ENCODE measurements at regions not wholly inside any gene's neighbourhood (a gene's known extent, or its start where the extent isn't known, plus 50 kb on each side); places are given as distances from the start of the nearest gene placed in this dataset.

DNA sequence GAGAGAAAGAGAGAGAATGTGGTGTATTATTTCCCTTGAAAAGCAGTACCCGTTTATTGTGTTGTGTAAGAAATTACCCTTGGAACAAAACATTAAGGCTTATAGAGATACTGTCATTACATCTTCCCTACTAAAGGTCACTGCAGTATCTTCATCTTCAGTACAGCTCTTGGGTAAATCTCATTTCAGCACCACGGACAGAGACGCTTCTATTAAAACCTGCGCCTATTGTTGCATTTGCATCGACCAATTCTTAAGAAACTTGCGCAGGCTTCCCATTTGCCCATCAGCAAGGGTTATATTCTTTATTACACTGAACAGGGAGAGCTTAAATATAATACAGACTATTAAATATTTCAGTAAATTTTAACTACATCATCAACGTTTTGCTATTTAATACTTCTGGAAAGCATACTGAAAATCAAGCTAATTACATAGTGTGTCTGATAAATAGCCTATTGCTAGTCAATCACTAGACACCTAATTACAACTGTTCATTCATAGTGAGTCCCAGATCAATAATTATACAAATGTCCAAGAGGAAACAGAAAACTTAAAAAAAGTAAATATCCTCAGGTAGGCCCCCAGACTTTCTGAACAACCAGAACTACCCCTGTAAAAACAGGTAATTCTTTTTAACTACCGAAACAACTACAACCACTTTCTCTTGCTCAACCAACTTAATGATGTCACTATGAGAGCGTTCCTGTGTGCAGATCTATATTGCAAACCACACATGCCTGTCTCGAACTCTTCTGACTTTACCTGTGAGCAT lies 350.6 kb downstream of the LIG4 start:
- DNase-seq (ENCODE audit: low spot score), result no peak

DNA sequence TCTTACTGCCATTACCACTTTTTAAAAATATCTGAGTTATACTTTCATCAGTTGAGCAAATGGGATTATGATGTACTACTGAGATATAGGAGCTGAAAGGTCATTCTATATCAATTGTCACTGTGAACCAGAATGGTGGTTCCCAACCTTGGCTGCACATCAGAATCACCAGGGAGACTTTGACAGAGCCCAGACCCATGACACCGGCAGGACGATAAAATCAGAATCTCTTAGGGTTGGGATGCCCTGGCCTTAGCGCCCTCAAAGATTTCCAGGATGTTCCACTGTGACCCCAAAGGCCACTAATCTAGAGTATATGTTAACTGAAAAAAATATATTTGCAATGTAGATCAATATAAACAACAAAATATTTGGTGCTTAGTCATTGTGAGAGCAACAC lies 355.1 kb downstream of the LIG4 start:
- no peak for DNase-seq (ENCODE audit: low spot score)

DNA sequence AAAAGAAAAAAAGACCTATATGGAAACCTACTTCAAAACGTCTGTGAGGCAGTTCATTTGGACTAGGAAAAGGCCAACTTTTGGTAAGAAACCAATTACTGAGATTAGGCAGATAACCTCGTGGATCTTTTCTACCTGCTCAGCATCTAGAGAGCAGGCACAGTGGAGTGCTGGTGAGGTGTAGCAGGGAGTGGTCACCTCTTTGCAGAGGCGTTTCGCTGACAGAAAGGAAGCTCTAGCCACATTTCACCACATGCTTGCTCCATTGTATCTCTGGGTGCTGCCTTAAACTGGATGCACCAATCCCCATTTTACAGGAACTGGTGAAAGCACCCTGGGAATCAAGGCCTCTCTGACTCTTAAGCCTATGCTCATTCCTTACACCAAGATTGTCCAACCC lies 360.5 kb downstream of the LIG4 start:
- no peak for DNase-seq (ENCODE audit: low spot score)

DNA sequence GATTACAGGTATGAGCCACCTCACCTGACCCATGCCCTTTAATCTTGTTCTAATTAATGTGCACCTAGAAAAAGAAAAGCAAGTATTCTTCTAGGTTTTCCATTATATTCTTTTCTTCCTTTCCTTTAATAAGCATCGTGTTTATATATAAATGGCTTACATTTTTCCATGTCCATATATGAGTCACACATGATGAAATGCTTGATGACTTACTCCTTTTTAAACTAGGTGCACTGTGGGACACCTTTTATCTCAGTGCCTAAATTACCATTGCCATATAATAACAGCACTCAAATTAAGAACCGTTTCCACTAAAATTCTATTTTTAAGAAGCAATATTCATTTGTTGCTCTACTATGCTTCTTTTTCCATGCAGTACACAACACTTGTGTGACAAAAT lies 363.3 kb downstream of the LIG4 start:
- no peak for DNase-seq (ENCODE audit: low spot score)

DNA sequence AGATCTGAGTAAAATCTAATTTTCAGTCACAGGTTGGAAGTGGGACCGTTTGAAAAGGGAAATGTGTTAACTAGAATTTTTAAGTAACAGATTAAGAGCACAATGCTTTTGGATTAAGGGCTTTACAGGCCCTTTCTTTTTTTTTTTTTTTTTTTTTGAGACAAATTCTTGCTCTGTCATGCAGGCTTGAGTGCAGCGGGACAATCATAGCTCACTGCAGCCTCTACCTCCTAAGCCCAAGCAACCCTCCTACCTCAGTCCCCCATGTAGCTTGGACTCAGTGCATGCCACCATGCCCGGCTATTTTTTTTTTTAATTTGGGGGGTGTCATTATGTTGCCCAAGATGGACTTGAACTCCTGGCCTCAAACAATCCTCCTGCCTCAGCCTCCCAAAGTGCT lies 363.7 kb downstream of the LIG4 start:
- DNase-seq (ENCODE audit: low spot score), result no peak

DNA sequence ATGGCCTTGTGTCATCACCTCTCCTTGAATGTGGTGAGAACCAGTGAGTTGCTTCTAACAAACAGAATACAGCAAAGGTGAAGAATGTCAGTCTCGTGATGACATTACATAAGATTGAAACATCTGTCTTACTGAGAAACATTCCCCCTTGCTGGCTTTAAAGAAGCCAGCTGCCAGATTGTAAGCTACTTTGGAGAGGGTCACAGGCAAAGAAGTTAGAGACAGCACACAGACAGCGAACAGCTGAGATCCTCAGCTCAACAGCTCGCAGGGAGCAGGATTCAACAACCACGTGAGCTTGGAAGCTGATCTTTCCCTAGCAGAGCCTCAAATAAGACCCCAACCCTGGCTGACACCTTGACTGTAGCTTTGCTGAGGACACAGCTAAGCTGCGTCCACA lies 367.9 kb downstream of the LIG4 start:
- DNase-seq (ENCODE audit: low spot score), result no peak

DNA sequence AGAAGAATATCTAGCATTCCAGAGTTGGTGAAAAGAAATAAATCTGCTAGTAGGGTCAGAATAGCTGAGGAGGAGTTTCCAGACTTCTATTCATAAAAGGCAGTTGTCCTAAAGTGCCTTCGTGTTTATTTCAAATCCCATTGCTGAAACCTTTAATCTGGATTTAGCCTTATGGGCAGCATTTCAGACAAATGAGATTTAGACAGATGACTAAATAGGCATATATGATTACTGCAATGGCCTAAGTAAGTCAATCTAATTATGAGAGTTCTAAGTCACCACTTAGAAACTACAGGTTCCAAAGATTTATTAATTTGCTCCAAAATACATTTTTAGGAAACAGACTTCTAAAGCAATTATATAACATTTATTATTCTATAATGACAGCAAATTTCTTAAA lies 368.7 kb downstream of the LIG4 start:
- no peak for DNase-seq (ENCODE audit: low spot score)

DNA sequence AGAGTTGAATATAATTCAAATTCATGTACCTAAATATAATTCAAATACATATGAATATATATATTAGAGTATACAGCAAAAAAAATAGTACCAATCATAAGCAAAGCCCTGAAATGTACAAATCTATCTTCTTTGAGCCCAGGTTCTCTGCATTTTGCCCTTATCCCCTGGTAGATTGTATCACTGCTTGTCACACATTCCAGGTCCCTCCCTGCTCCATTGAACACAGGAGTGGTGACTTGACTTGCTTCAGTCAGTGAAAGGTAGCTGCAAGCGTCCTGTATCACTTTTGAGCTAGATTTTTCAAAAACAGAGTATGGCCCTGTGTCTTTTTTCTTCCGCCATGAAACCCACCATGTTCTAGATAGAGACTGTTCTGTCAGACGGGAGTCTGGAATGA lies 369.4 kb downstream of the LIG4 start:
- no peak for DNase-seq (ENCODE audit: low spot score)

DNA sequence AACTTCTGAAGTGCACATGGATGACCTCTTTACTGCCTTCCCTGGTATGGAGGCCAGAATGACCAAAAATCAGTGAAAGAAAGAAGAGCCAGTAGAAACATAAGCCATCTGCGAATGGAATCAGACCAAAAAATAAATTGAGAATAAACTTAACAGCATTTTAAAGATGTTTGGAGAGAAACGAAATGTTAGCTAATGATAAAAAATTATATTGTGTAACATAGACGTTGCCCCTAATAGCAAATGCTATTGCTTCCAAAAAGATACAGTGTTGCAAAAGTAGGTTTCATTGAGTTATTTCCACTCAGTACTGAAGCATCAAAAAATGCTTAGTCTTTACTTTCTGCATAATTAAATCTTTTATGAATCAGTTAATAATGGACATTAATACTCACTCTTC lies 371.7 kb downstream of the LIG4 start:
- DNase-seq (ENCODE audit: low spot score), result no peak

DNA sequence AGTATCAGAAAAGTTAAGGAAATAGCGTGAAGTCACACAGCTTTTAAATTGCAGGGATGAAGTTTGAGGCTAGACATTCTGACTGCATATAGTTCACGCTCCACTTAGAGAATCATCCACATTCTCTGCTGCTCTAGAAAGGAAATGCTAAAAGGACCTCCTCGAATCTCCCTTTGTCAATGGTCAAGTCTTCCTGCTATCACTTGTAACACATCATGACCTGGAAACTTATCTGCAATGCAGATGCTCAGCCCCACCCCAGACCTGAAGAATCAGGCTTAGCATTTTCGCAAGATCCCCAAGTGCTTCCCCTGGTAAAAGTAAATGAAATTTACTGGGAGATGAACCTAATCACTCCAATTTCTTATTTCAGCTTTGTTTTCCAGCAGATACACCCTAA lies 372.1 kb downstream of the LIG4 start:
- DNase-seq (ENCODE audit: low spot score), result no peak

DNA sequence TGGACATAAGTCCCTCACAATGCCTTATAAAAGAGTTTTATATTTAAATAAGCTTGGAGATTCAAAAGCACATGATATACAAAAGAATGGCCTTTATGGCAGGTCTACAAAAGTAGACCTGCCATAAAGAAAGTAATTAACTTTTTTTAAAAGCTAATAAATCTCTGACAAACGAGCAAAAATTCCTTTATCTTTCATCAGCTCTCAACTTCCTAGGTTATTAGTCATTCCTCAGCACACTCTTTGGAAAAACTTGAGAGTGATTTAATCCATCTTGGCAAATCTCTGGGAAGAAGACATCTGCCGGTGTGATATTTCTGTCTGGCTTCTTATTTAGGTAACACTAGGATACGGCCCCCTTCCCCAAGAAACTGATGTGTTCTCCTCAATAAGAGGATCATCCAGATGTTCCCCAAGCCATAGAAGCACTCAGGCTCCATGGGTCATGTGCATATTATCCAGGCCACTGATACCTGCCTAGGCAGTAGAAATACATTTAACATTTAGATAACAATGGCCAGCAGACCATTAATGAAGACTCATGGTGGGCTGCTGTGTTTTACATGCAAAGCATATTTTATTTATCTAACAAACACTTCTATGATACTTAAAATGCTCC lies 372.7 kb downstream of the LIG4 start:
- DNase-seq (ENCODE audit: low spot score), result no peak

DNA sequence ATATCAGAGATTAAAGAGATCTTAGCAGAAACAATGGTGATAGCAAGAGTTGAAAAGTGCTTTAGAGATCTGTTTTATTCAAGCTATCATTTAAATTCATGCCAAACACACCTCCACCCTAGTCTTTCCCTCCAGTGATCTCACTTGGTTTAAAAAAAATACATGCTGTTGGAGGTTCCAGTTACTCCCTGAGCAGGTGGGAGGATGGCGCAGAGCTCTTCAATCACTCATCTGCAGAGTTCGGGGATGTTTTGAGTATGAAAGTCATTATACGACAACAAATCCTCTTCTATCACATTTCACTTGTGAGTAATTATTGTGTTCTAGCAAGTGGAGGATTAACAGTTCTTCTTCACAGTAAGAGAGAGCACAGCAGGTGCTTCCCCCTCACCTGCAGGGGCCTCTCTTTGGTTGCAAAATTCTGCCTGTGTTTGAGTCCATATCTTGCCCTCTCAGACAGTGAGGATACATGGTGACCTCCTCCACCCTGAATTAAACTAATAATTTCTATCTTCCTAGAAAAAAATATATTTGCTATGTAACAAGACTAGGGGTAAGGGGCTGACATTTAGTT lies 376.7 kb downstream of the LIG4 start:
- DNase-seq (ENCODE audit: low spot score), result no peak

DNA sequence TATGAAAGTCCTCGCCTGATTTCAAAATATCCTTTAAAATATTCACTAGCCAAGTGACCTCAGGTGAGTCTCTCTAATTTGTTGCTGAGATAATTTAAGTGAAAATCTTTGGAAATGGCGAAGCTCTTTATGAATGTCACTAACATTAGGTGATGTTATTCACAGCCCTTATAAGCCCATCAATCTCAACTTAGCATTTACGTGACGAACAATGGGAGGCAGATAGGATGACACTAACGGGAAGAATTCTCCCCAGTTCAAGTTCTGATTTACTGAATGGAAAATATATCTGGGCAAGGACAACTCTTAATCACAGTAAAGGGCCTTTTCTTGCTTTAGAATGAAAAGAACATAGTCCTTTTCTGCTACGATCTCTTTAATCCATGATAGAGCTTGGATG lies 378.7 kb downstream of the LIG4 start:
- no peak for DNase-seq (ENCODE audit: low spot score)

DNA sequence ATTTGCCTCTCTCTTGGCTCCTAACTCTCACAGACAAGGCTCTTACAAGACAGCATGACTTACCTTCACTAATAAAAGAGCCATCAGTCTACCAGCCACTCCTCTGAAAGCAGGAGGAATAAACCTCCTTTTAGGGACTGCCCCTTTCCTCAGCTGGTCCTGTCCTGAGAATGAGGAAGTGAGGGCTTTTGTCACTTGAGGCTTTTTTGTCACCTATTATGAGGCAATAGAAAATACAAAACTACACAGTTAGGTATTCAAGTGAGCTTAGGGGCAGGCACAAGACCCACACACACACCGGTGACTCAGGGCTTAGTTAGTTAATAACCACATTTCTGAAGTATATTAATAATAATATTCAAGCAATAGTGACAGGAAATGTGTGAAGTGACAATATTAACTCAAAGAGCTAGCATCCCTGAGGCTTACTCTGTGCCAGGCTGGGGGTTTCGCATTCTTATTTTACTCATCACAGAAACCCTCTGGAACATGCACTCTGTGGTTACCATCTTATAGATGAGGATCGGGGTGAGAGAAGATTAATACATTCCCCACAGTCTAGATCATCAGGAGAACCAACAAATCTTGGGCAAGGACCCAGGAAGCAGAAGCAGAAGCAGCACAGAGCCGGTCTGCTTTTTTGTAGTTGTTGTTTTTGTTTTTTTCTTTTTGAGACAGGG lies 379.9 kb downstream of the LIG4 start:
- no peak for DNase-seq (ENCODE audit: low spot score)

DNA sequence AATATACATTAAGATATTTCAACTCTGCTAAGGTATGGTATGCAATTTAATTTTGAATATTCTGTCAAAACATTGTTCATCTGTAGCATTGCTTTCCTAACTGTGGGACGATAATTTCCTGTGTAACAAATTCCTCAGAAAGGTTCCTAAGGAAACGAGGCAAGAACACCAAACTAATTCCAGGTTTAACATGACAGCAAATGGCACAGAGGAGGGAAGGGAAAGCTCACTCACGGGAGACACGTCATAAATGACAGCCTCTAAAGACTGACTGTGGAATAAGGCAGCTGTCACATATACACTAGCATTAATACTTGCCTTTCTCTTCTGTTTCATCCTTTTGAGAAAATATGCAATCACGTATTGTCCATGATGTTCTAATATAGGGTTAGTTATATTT lies 380.6 kb downstream of the LIG4 start:
- no peak for DNase-seq (ENCODE audit: low spot score)

DNA sequence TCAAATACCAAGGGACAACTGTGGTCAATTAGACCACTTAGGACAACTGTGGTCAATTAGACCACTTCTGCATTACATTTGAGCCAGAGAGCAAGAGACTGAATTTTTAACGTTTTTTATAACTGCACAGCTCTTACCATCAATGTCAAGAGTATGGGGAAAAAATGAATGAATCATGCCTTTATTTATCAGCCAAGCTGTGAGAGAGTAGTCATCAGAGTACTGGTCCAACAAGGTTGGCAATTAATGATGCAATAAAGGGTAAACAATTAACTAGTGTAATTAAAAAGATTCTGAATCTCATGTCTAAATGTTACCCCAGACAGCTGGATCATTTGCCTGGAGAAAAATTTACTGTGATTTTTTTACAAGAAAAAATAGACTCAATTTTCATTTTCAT lies 381.1 kb downstream of the LIG4 start:
- DNase-seq (ENCODE audit: low spot score), result no peak

DNA sequence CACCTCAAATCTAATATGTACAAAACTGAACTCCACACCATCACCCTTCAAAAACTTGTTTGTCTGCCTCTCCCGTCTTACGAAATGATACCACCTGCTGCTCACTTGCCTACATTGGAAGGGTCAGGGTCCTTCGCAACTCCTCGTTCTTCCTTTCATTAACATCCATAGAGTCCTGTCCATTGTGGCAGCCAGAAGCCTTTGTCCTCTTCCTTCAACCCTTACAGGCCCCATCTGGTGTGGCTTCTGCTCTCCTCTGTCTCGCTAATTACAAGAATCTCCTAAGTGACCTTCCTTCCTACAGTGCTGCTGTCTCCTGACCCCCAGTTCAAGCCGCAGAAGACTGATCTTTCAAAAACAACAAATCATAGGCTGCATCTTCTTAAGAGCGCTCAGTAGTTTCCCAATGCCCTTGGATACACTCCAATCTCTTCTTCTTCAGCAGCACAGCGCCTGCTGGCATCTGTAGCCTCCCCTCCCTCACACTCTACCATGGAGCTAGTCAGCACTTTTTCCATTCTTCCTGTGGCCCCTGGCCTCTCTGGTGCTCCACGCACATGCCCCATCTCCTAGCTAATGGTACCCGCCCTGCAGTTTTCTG lies 382.7 kb downstream of the LIG4 start:
- DNase-seq (ENCODE audit: low spot score), result no peak

DNA sequence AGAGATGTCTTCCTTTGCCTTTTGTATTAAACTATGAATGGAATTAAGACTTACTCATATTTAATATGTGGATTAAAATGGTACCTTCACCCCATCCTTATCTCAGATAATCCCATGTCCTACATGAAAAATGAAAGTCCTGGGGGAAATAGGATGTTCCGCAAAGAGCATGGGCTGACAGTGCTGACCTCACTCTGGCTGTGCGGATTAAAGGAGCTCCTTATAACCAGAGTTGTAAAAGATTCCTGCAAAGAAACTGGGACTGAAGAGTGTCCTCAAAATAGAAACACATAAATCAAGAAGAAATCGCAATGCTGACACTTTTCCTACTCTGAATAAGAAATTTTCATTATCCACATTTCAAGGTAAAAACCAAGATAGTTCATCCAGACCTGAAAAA lies 384.5 kb downstream of the LIG4 start:
- DNase-seq (ENCODE audit: low spot score), result no peak

DNA sequence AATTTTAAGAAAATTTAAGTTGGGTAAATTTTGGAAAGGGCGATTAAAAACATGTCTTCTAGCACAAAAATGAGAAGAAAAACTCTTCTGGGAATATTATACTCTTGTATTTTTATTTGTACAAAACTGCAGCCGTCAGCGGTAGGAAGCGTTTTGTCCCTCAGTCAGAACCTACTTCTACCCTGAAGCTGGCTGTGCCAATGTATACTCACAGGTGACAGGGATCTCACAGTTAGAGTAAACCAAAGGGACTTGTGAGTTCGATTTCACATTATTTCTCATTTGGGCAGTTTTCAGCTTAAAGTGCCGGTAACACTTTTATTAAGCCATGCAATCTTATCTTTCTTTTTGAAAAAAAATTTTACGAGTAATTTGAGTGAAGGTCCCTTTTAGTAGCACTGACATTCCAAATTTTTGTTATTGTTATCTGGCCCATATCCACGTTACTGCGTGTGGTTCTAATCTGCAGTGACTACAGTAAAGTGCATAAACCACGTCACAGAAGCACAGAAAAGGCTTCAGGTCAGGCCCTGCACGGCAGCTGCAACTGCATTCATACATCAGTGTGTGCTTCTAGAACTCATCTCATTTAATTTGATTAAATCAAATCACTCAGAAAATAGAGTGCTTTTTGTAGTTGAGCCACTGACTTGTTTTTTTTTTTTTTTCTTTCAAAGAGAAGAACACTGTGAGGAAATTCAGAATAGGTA lies 387.3 kb downstream of the LIG4 start:
- no peak for DNase-seq (ENCODE audit: low spot score)

DNA sequence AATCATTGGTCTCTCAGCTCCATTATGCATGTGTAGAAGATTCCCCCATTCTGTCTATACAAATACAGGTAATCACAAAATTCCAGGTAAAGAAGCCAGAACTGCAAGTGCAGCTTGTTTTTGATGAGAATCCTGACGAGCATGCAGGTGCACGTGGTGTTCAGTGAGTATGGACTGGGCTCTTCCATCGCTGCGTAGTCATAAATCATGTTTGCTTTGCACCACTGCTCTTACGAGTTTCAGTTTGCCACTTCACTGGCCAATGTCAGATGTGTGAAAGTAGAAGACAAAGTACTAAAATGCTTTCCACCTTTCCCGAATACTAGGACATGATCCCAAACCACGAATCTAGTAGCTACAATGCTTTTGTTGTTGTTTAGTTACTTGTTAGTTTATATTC lies 390.7 kb downstream of the LIG4 start:
- DNase-seq (ENCODE audit: low spot score), result no peak

DNA sequence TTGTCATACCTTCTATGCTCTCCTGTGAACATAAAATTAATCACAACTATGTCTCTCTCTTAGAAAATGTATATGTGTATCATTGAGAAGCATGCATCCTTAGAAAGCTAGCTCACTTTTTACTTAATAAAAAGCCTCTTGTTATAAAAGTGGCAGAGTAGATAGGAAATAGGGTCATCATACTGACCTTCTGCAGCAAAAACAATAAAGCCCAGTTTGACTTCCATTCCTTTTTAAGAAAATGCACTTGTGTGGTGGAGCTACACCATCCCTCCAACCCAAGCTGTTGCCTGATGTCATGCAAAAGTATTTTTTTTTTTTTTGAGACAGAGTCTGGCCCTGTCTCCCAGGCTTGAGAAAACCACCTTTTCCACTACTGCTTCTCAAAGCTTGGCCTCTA lies 393.3 kb downstream of the LIG4 start:
- DNase-seq (ENCODE audit: low spot score), result no peak

DNA sequence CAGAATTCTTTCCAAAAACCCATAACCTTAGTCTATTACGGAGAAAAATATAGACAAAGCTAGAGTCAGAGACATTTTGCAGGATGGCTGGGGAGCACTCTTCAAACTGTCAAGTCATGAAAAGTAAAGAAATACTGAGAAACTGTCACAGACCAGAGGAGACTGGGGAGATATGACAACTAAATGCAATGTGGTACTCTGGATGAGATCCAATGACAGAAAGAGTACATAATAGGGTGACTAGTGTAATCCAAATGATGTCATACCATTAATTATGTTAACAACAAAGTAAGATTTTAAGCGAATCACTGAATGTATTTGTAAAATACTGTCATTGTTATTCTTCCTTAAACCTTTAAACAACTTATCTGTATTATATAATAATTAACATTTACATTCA lies 393.8 kb downstream of the LIG4 start:
- DNase-seq (ENCODE audit: low spot score), result no peak

All from germinal center (tissue), 1 donor.